ENCODE measurements at regions not wholly inside any gene's neighbourhood (a gene's known extent, or its start where the extent isn't known, plus 50 kb on each side); places are given as distances from the start of the nearest gene placed in this dataset.
"Not testable (repeated sequence)": the region's sequence is repeated elsewhere in the genome, so short reads cannot be mapped to it uniquely, and the experiment has no call there.

DNA sequence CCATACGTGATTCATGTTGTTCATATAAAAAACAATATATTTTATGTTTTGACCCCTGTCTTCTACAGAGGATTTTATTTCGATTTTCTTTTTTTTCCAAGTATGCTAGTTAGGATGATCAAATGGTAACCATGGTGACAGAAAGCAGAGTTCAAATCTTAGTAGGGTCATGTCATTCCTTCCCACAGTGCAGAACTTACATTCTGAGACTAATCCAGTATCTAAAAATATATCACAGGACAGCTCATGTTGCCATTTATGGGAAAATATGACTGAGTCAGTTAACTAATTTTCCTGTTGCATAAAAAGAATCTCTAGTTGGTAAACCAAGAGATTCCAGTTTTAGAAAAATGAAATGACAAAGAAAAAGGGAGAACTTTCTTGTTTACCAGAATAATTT is 209.5 kb downstream of the PARM1 start:
- in situ Hi-C loops (cut with HindIII; ENCODE audit: low pct_ligation_motif_present, low pct_unique_long_range_greater_than_20kb, low sequenced_read_pairs): no loop called here
- no peak for DNase-seq

DNA sequence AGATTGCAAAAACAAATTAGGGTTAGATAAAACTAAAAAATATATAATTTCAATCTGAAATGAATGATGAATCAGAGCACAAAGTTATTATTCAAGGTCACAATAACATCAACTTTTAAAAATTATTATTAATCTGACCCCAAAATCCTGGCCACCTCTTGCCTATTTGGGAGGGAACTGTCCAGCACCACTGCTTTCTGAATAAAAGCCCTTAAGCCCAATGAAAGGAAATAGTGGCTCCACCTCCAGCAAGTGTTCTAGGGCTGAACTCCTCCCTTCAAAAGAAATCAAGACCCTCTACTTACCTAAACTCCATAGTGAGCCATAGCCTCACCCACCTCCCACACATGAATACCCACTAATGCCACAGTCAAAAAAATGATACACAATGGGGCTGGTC is 208.2 kb downstream of the PARM1 start:
- DNase-seq: no peak
- in situ Hi-C loops (cut with HindIII; ENCODE audit: low pct_ligation_motif_present, low pct_unique_long_range_greater_than_20kb, low sequenced_read_pairs): no loop called here

DNA sequence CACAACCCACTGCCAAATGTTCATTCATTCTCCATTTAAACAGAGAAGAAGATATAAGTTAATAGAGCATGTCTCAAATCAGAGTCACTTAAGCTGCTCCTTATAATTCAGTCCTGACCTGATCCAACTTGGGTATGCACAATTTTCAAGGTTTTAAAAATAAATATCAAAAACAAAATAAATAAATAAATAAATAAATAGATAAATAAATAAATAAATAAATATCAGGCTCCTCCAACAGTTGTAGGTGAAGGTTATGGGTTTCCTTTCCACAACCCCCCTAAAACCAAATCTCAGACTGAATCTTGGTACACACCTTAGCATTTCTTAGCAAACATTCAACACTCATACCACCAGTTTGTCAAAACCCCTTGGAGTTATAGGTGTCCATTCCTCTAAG is 204.4 kb downstream of the PARM1 start:
- DNase-seq: no peak
- in situ Hi-C loops (cut with HindIII; ENCODE audit: low pct_ligation_motif_present, low pct_unique_long_range_greater_than_20kb, low sequenced_read_pairs): no loop called here

DNA sequence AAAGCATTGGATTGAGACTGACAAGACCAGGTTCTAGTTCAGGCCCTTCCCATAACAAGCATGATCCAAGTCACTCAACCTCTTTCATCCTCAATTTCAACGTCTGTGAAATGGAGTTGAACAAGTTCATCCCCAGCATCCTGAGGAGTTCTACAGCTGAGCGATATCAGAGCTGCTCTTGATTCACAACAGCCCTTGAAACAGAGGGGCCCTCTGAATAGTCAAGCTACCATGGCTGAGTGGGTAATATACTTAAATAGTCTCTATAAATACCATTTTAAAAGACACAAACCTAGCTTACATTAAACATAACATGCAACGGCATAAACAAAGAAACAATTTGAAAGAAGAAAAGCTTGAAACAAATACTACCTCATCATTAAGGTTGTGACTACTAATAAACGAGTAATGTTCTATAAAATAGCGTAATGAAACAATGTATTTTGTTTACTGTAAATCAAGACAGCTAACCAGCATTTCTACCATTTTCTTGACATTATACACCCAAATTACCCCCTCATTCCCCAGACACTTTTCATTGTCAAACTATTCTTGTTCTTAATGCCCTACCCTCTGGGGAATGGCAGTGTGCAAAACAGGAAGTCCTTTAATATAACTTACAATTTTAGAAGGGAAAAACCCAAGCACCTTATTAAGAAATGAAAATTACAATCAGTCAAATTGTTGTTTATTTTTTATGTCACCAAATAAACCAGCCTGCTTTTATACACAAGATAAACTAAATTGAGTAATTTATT is 202.3 kb downstream of the PARM1 start:
- in situ Hi-C loops (cut with HindIII; ENCODE audit: low pct_ligation_motif_present, low pct_unique_long_range_greater_than_20kb, low sequenced_read_pairs): no loop called here
- DNase-seq: no peak

DNA sequence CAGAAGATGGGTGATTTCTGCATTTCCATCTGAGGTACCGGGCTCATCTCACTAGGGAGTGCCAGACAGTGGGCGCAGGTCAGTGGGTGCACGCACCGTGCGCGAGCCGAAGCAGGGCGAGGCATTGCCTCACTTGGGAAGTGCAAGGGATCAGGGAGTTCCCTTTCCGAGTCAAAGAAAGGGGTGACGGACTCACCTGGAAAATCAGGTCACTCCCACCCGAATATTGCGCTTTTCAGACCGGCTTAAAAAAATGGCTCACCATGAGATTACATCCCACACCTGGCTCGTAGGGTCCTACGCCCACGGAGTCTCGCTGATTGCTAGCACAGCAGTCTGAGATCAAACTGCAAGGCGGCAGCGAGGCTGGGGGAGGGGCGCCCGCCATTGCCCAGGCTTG is 194.0 kb downstream of the PARM1 start:
- in situ Hi-C loops (cut with HindIII; ENCODE audit: low pct_ligation_motif_present, low pct_unique_long_range_greater_than_20kb, low sequenced_read_pairs): not testable (repeated sequence)

DNA sequence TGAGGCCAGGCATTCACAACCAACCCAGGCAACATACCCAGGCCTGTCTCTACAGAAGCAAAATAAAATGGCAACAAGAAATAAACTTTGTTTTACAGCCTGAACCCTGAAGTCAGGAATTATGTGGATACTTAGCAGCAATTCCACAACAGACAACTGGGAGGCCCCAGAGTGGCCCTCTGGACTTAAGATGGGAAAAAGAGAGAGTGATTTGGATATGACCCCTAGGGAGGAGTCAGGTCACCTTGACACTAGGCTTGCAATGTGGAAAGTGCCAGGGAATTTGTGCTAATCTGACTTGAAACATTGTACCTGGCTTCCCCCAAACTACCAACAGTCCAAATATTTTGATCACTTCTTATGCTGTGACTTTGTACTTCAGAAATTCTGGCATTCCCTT is 193.1 kb downstream of the PARM1 start:
- no peak for DNase-seq
- in situ Hi-C loops (cut with HindIII; ENCODE audit: low pct_ligation_motif_present, low pct_unique_long_range_greater_than_20kb, low sequenced_read_pairs): no loop called here

More for the DNA sequence above, 194.0 kb downstream of the PARM1 start:
- not testable (repeated sequence) for DNase-seq

DNA sequence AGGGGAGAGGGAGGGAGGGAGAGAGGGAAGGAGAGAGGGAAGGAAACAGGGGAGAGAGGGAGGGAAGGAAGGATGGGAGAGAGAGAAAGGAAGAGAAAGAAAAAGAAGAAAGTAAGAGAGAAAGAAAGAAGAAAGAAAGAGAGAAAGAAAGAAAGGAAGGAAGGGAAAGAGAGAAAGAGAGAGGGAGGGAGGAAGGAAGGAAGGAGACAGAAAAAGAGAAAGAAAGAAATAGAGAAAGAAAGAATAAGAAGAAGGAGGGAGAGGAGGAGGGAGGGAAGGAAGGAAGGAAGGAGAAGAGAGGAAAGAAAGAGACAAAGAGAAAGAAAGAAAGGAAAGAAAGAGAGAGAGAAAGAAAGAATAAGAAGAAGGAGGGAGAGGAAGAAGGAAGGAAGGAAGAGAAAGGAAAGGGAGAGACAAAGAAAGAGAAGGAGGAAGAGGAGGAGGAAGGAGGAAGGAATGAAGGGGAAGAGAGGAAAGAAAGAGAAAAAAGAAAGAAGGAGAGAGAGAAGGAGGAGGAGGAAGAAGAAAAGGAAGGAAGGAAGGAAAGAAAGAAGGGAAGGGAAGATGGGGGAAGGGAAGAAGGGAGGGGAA is 189.6 kb downstream of the PARM1 start:
- in situ Hi-C loops (cut with HindIII; ENCODE audit: low pct_ligation_motif_present, low pct_unique_long_range_greater_than_20kb, low sequenced_read_pairs): no loop called here
- DNase-seq: no peak

DNA sequence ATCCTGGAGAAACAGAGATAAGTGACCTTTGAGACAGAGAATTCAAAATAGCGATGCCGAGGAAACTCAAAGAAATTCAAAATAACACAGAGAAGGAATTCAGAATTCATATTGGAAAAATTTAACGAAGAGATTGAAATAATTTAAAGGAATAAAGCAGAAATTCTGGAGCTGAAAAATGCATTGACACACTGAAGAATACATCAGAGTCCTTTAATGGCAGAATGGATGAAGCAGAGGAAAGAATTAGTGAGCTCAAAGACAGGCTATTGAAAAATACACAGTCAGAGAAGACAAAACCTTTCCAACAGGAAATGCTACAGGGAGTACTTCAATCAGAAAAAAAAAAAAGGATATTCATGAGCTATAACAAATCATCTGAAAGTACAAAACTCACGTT is 185.8 kb downstream of the PARM1 start:
- in situ Hi-C loops (cut with HindIII; ENCODE audit: low pct_ligation_motif_present, low pct_unique_long_range_greater_than_20kb, low sequenced_read_pairs): no loop called here
- DNase-seq: no peak

DNA sequence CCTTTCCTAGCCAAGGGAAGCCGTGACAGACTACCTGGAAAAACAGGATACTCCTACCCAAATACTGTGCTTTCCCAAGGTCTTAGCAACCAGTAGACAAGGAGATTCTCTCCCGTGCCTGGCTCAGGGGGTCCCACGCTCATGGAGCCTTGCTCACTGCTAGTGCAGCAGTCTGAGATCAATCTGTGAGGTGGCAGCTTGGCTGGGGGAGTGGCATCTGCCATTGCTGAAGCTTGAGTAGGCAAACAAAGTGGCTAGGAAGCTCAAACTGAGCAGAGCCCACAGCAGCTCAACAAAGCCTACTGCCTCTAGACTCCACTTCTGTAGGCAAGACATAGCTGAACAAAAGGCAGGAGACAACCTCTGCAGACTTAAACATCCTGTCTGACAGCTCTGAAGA is 177.1 kb downstream of the PARM1 start:
- in situ Hi-C loops (cut with HindIII; ENCODE audit: low pct_ligation_motif_present, low pct_unique_long_range_greater_than_20kb, low sequenced_read_pairs): no loop called here
- no peak for DNase-seq

DNA sequence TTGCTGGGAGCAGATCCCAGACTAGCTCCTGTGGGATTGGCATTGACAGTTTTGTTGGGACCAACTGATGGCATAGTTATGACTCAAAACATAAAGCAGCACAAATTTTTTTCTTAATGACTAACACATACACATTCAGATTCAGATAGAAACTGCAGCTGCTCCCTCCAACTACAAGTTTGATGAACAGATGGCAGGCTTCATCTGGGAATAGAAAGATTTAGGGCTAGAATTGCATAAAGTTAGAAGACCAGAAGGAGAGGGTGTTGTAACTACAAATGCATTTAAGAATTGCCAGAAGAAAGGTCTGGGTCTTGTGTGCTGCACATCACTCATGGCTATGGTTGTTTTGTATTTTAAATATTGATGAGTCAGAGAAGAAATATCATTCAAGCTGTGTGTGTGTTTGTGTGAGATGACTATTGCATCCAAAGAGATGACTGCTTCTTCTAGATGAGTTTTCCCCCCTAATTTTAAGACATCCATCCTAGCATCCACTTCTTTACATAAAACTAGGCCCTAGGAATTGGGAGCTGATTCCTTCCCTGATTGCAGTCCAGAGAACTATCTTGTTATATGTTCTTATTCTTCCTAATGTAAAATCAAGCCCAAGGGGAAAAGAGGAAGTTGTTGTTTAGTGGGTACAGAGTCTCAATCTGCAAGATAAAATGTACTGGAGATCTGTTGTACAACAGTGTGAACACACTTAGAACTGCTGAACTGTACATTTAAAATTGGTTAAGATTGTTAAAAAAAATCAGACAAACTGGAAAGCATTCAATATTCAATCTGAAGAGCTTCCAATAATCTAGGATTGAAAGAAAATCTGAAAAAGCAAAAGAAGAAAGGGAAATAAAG is 175.1 kb downstream of the PARM1 start:
- in situ Hi-C loops (cut with HindIII; ENCODE audit: low pct_ligation_motif_present, low pct_unique_long_range_greater_than_20kb, low sequenced_read_pairs): no loop called here
- DNase-seq: no peak

DNA sequence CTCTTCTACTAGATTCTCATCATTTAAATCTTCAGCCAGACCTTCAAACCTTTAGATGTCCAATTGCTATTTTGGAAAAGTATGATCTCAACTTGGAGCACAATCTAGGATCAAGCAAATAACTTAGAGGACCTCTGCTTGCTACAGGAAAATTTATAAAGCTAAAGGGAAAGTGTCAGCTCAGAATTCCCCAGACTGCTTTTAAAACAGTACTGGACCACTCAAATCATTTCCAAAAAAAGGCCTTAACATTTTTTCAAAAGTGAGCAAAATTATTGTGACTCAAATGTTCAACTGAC is 169.8 kb downstream of the PARM1 start:
- no peak for DNase-seq
- in situ Hi-C loops (cut with HindIII; ENCODE audit: low pct_ligation_motif_present, low pct_unique_long_range_greater_than_20kb, low sequenced_read_pairs): no loop called here

DNA sequence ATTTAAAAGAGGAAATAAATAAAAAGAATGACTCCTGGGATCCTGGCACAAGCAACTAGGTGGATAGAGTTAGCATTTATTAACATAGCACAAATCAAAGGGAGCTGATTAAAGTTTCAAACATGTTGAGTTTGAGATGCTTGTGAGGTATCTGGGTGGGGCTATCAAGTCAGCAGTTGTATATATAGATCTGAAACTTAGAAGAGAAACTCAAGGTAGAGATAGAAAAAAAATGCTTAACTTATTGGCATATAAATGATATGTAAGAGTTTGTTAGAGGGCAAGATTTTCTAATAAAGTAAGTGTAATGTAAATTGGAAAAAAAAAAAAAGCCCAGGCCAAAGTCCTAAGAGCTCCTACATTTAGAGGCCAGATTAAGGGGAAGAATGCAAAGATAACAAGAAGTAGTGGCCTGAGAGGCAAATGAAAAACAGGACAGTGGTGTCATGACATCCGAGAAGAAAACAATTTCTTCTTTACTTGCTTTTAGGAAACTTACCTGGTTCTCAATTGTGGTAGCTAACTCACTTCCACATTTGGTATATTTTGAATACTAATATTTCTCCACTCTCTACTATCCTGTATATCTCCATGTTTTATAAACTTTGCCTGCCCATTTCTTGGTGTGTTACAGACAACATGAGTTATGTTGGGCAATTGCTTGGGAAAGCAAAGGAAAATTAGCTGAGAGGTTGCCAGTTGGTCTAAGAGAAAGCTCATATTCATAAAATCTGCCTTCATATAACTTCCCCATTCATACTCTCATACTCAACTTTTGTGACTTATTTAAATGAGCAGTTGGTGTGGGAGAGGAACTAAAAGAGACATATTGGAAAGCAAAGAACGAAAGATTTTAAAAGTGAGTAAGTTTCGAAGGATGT is 169.2 kb downstream of the PARM1 start:
- DNase-seq: no peak
- in situ Hi-C loops (cut with HindIII; ENCODE audit: low pct_ligation_motif_present, low pct_unique_long_range_greater_than_20kb, low sequenced_read_pairs): no loop called here

Data from ACHN (cell line).